ENCODE measurements at regions not wholly inside any gene's neighbourhood (a gene's known extent, or its start where the extent isn't known, plus 50 kb on each side); places are given as distances from the start of the nearest gene placed in this dataset.

DNA sequence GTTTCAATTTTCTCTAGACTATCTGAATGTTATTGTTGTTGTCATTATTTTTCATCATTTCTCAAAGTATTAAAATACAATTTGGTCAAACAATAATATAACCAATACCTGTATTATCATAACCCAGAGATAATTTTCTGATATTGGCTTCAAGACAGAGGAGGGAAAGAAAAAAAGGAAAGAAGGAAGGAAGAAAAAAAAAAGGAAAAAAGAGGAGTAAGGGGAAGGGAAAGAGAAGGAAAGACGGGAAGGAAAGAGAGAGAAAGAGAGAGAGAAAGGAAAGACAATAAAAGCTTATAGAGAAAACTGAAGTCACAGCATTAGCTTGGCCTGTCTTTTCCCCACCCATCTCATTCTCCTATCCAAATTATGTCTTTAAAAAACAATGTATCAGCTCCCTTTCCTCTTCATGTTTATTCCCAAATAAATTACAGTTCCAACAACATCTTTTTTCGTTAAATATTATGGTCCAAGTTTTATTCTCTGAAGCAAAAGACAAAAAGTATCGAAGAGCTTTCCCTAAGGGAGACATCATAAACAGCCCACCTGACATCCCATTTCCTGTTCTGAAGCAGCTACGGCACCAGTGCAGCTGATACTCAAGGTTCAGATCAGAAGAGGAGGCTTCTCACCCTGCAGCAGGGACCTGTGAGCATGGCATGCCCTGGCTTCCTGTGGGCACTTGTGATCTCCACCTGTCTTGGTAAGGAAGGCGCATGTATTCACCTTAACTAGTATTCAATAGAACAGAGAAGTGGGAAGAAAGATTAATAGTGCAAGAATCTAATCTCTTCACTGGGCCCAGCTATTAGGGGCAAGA is 308.3 kb downstream of the DAD1 start (continued):
- TF ChIP-seq BRCA1 (IDR thresholded peaks at IDR 0.05; ENCODE audit: low read depth, low read length) (no peak), POLR2A (IDR thresholded peaks at IDR 0.05; ENCODE audit: control extremely low read depth in 1 of 2, low read depth in 2 of 2, low read length in 2 of 2) (no peak), EP300 (IDR thresholded peaks at IDR 0.05; ENCODE audit: borderline replicate concordance in 1 of 2, low read depth in 2 of 2, low read length in 2 of 2) (no peak), SIX5 (IDR thresholded peaks at IDR 0.05; ENCODE audit: low read depth, low read length) (no peak), ASH2L (IDR thresholded peaks at IDR 0.05; ENCODE audit: low read length) (no peak), EZH2 (IDR thresholded peaks at IDR 0.05; ENCODE audit: low read depth, low read length, severe bottlenecking) (no peak)
- TF ChIP-seq, protein P1, sequence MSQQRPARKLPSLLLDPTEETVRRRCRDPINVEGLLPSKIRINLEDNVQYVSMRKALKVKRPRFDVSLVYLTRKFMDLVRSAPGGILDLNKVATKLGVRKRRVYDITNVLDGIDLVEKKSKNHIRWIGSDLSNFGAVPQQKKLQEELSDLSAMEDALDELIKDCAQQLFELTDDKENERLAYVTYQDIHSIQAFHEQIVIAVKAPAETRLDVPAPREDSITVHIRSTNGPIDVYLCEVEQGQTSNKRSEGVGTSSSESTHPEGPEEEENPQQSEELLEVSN (IDR thresholded peaks at IDR 0.05) = no peak
